ENCODE measurements at regions not wholly inside any gene's neighbourhood (a gene's known extent, or its start where the extent isn't known, plus 50 kb on each side); places are given as distances from the start of the nearest gene placed in this dataset.

DNA sequence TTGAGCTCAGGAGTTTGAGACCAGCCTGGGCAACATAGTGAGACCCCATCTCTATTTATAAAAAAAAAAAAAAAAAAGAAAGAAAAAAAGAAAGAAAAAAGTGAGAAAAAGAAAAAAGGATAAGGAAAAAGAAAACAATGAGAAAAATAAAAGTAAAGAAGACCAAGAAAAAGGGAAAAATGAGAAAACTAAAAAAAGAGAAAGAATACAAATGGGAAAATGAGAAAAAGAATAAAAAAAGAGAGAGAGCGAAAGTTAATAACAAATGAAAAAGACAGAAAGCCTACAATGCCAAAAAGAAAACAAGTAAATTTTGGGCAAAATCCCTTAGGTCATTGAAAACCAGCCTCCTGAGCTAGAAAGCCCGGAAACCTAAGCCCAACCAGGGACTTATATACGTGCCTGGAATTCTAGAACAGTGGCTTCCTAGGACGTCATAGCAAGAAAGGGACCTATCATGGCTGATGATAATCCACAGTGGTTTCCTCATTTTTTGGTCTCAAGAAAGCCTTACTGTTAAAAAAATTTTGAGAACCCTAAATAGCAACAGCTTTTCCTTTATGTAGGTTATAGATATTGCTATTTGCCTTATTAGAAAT lies 131.7 kb upstream of the CLINT1 start:
- H2BK15ac ChIP-seq (ENCODE audit: low read depth, poor library complexity, severe bottlenecking), result no peak overlapping the region
- no peak for DNase-seq
- H3K23ac ChIP-seq (ENCODE audit: low read length in 2 of 2), result no peak overlapping the region
- no peaks in the 10 kb centered on the region for H3K79me1 ChIP-seq (replicated peaks; ENCODE audit: low read length, poor library complexity, severe bottlenecking)
- H3K27me3 ChIP-seq (ENCODE audit: control insufficient read depth in 1 of 2, insufficient read depth in 1 of 2, low read length in 2 of 2), result peaks cover 0 to 5% of the 10 kb centered on the region in 2 experiments
- WGBS, result 80% methylated on average over 4 of the region's 4 CpGs
- no peak overlapping the region for H2AK5ac ChIP-seq (ENCODE audit: low read length, severe bottlenecking)
- no peak overlapping the region for H2BK5ac ChIP-seq (ENCODE audit: low read depth, low read length, poor library complexity, severe bottlenecking)
- no peak overlapping the region for H4K8ac ChIP-seq (ENCODE audit: low read length)
- H3K4me1 ChIP-seq (ENCODE audit: control insufficient read depth, insufficient read depth, low read depth, low read length), result no peaks in the 10 kb centered on the region
- no peak overlapping the region for H3K9ac ChIP-seq (ENCODE audit: low read length)
- H2BK120ac ChIP-seq (ENCODE audit: low read depth, low read length), result no peak overlapping the region
- H3K9me3 ChIP-seq (ENCODE audit: control insufficient read depth, low read length), result no peaks in the 10 kb centered on the region
- H3K18ac ChIP-seq (ENCODE audit: low read depth in 1 of 2, low read length in 2 of 2), result no peak overlapping the region
- H3K14ac ChIP-seq (ENCODE audit: low read length in 2 of 2), result no peak overlapping the region
- H3K27ac ChIP-seq (ENCODE audit: low read length, poor library complexity, severe bottlenecking), result no peak overlapping the region
- no peak overlapping the region for H3K4ac ChIP-seq (ENCODE audit: low read depth in 1 of 2, low read length in 2 of 2)
- H3K4me2 ChIP-seq (ENCODE audit: low read length, poor library complexity, severe bottlenecking), result no peak overlapping the region
- no peak overlapping the region for H2BK12ac ChIP-seq (ENCODE audit: low read length in 2 of 2)
- no peak overlapping the region for H4K91ac ChIP-seq (ENCODE audit: low read length)
- no peak overlapping the region for H2AFZ ChIP-seq (ENCODE audit: low read depth, low read length)
- no peak overlapping the region for H3K4me3 ChIP-seq (ENCODE audit: insufficient read depth in 1 of 2, low read depth in 1 of 2, low read length in 2 of 2)
- no peaks in the 10 kb centered on the region for H3K36me3 ChIP-seq (ENCODE audit: control insufficient read depth in 1 of 2, insufficient read depth in 2 of 2, low read depth in 1 of 2, low read length in 2 of 2)

DNA sequence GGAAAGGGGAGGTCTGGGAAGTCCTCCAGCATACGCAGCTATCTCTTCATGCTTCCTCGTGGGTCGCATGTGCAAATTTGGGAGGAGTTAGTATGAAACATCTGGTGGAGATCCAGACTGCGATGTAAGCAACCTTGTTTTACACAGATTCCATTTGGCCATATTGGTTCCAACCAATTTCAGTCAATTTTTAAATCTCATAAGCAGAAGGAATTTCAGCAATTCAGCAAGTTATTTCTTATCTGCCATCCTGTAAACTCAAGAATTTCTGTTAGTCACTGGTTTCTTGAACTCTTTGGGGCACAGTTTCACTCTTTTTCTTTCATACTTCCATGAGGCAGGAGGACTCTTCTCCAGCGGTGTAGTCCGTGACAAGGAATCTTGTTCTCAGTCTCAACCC lies 130.4 kb upstream of the CLINT1 start:
- Histone ChIP-seq H3K9me3 (ENCODE audit: control insufficient read depth, low read length) (no peaks in the 10 kb centered on the region), H2BK120ac (ENCODE audit: low read depth, low read length) (no peak overlapping the region), H2BK12ac (ENCODE audit: low read length in 2 of 2) (no peak overlapping the region), H3K27me3 (ENCODE audit: control insufficient read depth in 1 of 2, insufficient read depth in 1 of 2, low read length in 2 of 2) (peaks cover 0 to 5% of the 10 kb centered on the region in 2 experiments), H3K4me3 (ENCODE audit: insufficient read depth in 1 of 2, low read depth in 1 of 2, low read length in 2 of 2) (no peak overlapping the region), H2BK15ac (ENCODE audit: low read depth, poor library complexity, severe bottlenecking) (no peak overlapping the region), H3K4me1 (ENCODE audit: control insufficient read depth, insufficient read depth, low read depth, low read length) (no peaks in the 10 kb centered on the region), H4K8ac (ENCODE audit: low read length) (no peak overlapping the region), H3K18ac (ENCODE audit: low read depth in 1 of 2, low read length in 2 of 2) (no peak overlapping the region), H3K4me2 (ENCODE audit: low read length, poor library complexity, severe bottlenecking) (no peak overlapping the region), H3K4ac (ENCODE audit: low read depth in 1 of 2, low read length in 2 of 2) (no peak overlapping the region), H2BK5ac (ENCODE audit: low read depth, low read length, poor library complexity, severe bottlenecking) (no peak overlapping the region), H3K9ac (ENCODE audit: low read length) (no peak overlapping the region), H3K23ac (ENCODE audit: low read length in 2 of 2) (no peak overlapping the region), H3K27ac (ENCODE audit: low read length, poor library complexity, severe bottlenecking) (no peak overlapping the region), H4K91ac (ENCODE audit: low read length) (no peak overlapping the region), H3K36me3 (ENCODE audit: control insufficient read depth in 1 of 2, insufficient read depth in 2 of 2, low read depth in 1 of 2, low read length in 2 of 2) (no peaks in the 10 kb centered on the region), H2AK5ac (ENCODE audit: low read length, severe bottlenecking) (no peak overlapping the region), H3K14ac (ENCODE audit: low read length in 2 of 2) (no peak overlapping the region), H3K79me1 (replicated peaks; ENCODE audit: low read length, poor library complexity, severe bottlenecking) (no peaks in the 10 kb centered on the region), H2AFZ (ENCODE audit: low read depth, low read length) (no peak overlapping the region)
- no peak for DNase-seq
- whole genome bisulfite sequencing, result 93% methylated on average over 6 of the region's 6 CpGs

DNA sequence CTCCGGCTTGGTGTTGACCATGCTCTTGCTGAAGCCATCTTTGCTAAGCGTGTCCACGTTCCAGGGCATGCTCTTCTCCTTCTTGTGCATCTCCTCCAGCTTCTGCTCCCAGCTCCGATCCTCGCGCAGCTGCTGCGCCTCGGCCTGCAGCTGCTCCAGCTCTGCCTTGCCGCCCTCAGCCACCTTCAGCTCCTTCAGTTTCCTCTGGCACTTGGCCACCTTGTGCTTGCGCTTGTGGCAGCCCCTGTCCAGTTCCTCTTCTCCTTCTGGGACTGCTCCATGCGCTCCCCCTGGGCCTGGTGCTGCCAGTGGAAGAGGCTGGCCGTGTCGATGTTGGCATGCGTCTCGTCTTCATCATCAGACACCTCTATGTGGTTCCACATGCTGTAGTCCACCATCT lies 128.3 kb upstream of the CLINT1 start:
- Histone ChIP-seq H3K36me3 (ENCODE audit: control insufficient read depth in 1 of 2, insufficient read depth in 2 of 2, low read depth in 1 of 2, low read length in 2 of 2) (no peaks in the 10 kb centered on the region), H3K4ac (ENCODE audit: low read depth in 1 of 2, low read length in 2 of 2) (no peak overlapping the region), H3K23ac (ENCODE audit: low read length in 2 of 2) (no peak overlapping the region), H2BK5ac (ENCODE audit: low read depth, low read length, poor library complexity, severe bottlenecking) (no peak overlapping the region), H3K4me2 (ENCODE audit: low read length, poor library complexity, severe bottlenecking) (no peak overlapping the region), H3K27ac (ENCODE audit: low read length, poor library complexity, severe bottlenecking) (no peak overlapping the region), H4K91ac (ENCODE audit: low read length) (peak overlapping the region; percentile 50), H3K9me3 (ENCODE audit: control insufficient read depth, low read length) (no peaks in the 10 kb centered on the region), H2AFZ (ENCODE audit: low read depth, low read length) (no peak overlapping the region), H2BK120ac (ENCODE audit: low read depth, low read length) (no peak overlapping the region), H2BK12ac (ENCODE audit: low read length in 2 of 2) (no peak overlapping the region), H3K27me3 (ENCODE audit: control insufficient read depth in 1 of 2, insufficient read depth in 1 of 2, low read length in 2 of 2) (peaks cover 0 to 5% of the 10 kb centered on the region in 2 experiments), H3K4me1 (ENCODE audit: control insufficient read depth, insufficient read depth, low read depth, low read length) (no peaks in the 10 kb centered on the region), H3K18ac (ENCODE audit: low read depth in 1 of 2, low read length in 2 of 2) (no peak overlapping the region), H4K8ac (ENCODE audit: low read length) (no peak overlapping the region), H3K79me1 (replicated peaks; ENCODE audit: low read length, poor library complexity, severe bottlenecking) (no peaks in the 10 kb centered on the region), H3K9ac (ENCODE audit: low read length) (no peak overlapping the region), H3K4me3 (ENCODE audit: insufficient read depth in 1 of 2, low read depth in 1 of 2, low read length in 2 of 2) (no peak overlapping the region), H2BK15ac (ENCODE audit: low read depth, poor library complexity, severe bottlenecking) (no peak overlapping the region), H3K14ac (ENCODE audit: low read length in 2 of 2) (no peak overlapping the region), H2AK5ac (ENCODE audit: low read length, severe bottlenecking) (no peak overlapping the region)
- no peak for DNase-seq
- WGBS, result 87% methylated on average over 15 of the region's 15 CpGs

DNA sequence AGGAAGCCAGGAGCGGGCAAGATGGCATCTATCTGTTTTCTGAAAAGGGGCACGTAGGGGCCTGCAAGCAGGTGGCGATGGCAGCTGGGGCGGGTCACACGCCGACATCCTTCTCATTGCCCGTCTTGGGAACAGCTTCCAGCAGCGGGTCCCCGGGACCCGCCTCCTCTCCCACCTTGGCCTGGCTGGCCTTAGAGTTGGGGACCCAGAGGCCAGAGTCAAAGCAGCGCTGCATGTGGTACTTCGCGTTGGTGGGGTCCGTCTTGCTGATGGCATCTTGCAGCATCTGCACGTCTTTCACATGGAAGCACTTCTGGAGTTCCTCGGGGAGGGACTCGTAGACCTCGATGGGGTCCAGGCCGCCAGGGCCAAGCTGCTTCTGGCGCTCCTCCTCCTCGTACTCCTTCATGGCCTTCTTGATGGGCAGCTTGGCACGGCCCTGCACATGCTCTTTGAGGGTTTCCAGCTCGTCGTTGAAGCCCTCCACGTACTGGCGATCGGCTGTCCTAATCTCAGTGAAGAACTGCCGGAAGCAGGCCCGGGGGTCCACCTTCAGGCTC lies 127.6 kb upstream of the CLINT1 start:
- Histone ChIP-seq H3K4me1 (ENCODE audit: control insufficient read depth, insufficient read depth, low read depth, low read length) (no peaks in the 10 kb centered on the region), H3K14ac (ENCODE audit: low read length in 2 of 2) (no peak overlapping the region), H3K4me3 (ENCODE audit: insufficient read depth in 1 of 2, low read depth in 1 of 2, low read length in 2 of 2) (no peak overlapping the region), H2BK15ac (ENCODE audit: low read depth, poor library complexity, severe bottlenecking) (no peak overlapping the region), H4K91ac (ENCODE audit: low read length) (no peak overlapping the region), H3K27me3 (ENCODE audit: control insufficient read depth in 1 of 2, insufficient read depth in 1 of 2, low read length in 2 of 2) (peaks cover 0 to 5% of the 10 kb centered on the region in 2 experiments), H3K18ac (ENCODE audit: low read depth in 1 of 2, low read length in 2 of 2) (no peak overlapping the region), H4K8ac (ENCODE audit: low read length) (no peak overlapping the region), H2BK12ac (ENCODE audit: low read length in 2 of 2) (no peak overlapping the region), H2BK120ac (ENCODE audit: low read depth, low read length) (no peak overlapping the region), H3K23ac (ENCODE audit: low read length in 2 of 2) (no peak overlapping the region), H2BK5ac (ENCODE audit: low read depth, low read length, poor library complexity, severe bottlenecking) (no peak overlapping the region), H3K79me1 (replicated peaks; ENCODE audit: low read length, poor library complexity, severe bottlenecking) (no peaks in the 10 kb centered on the region), H3K4ac (ENCODE audit: low read depth in 1 of 2, low read length in 2 of 2) (no peak overlapping the region), H3K36me3 (ENCODE audit: control insufficient read depth in 1 of 2, insufficient read depth in 2 of 2, low read depth in 1 of 2, low read length in 2 of 2) (no peaks in the 10 kb centered on the region), H2AFZ (ENCODE audit: low read depth, low read length) (no peak overlapping the region), H3K9ac (ENCODE audit: low read length) (no peak overlapping the region), H3K4me2 (ENCODE audit: low read length, poor library complexity, severe bottlenecking) (no peak overlapping the region), H3K27ac (ENCODE audit: low read length, poor library complexity, severe bottlenecking) (no peak overlapping the region), H2AK5ac (ENCODE audit: low read length, severe bottlenecking) (no peak overlapping the region), H3K9me3 (ENCODE audit: control insufficient read depth, low read length) (no peaks in the 10 kb centered on the region)
- DNase-seq, result no peak
- 95% methylated on average over 29 of the region's 29 CpGs for WGBS

Data from mesenchymal stem cell (in vitro differentiated cells and primary cell).